Naive thymus-derived CD4-positive, alpha-beta T cell (primary cell): ENCODE measurements at regions not wholly inside any gene's neighbourhood (a gene's known extent, or its start where the extent isn't known, plus 50 kb on each side); places are given as distances from the start of the nearest gene placed in this dataset.

Experiments
- ATAC-seq: fragments of 150-1000 bp; cut with Tn5 transposase; 2 replicates; pipeline ENCODE4 v1.10.0; 2021; ENCODE audit warnings: mild to moderate bottlenecking, moderate library complexity
- CTCF ChIA-PET: fragments of 350-600 bp; sonication (Branson Sonifier 250); formaldehyde crosslinking; loops from one replicate; lab custom pipeline; 2021; ENCODE audit warnings: antibody characterized with exemption; lab: Charles Lee
- POLR2A ChIA-PET: fragments of 350-600 bp; sonication (Branson Sonifier 250); formaldehyde crosslinking; loops from one replicate; lab custom pipeline; 2021; ENCODE audit warnings: antibody characterized with exemption, inconsistent platforms; lab: Charles Lee
- DNase-seq, 9 donors: peaks; one replicate each; pipeline versions ENCODE4 v3.0.0 to v3.0.0-alpha.2; 2020 to 2022; ENCODE audit warnings: mixed read lengths in 1 of 9
- H3K27ac ChIP-seq: one replicate; pipeline ENCODE4 v1.7.0; 2013; ENCODE audit warnings: mild to moderate bottlenecking, low read depth, low read length, moderate library complexity
- H3K27me3 ChIP-seq, 2 donors: one replicate each; pipeline ENCODE4 v1.7.0; 2013; ENCODE audit warnings: low read length in 2 of 2, mild to moderate bottlenecking in 2 of 2, moderate library complexity in 2 of 2; ENCODE audit not compliant: control insufficient read depth in 2 of 2, insufficient read depth in 2 of 2
- H3K36me3 ChIP-seq, 3 experiments: 1 replicate in 2 of 3; 2 replicates in 1 of 3; pipeline ENCODE4 v1.7.0; 2013; ENCODE audit warnings: low read length in 3 of 3, mild to moderate bottlenecking in 3 of 3, moderate library complexity in 1 of 3; ENCODE audit not compliant: insufficient read depth in 3 of 3, control insufficient read depth in 2 of 3
- H3K4me1 ChIP-seq, 2 donors: one replicate each; pipeline ENCODE4 v1.7.0; 2013; ENCODE audit warnings: low read length in 2 of 2, mild to moderate bottlenecking in 2 of 2, moderate library complexity in 1 of 2; ENCODE audit not compliant: control insufficient read depth in 2 of 2, insufficient read depth in 2 of 2
- H3K4me3 ChIP-seq: 2 replicates; pipeline ENCODE4 v1.7.0; 2013; ENCODE audit warnings: mild to moderate bottlenecking, low read length
- H3K9me3 ChIP-seq, 3 experiments: 1 replicate in 2 of 3; 2 replicates in 1 of 3; pipeline ENCODE4 v1.7.0; 2013; ENCODE audit warnings: low read length in 3 of 3; ENCODE audit not compliant: control insufficient read depth in 2 of 3
- H3K27ac Mint-ChIP-seq, 9 donors: one replicate each; pipeline ENCODE4 v1.8.0; 2020 to 2022; ENCODE audit warnings: mixed read lengths in 9 of 9, mild to moderate bottlenecking in 8 of 9, moderate library complexity in 5 of 9, inconsistent platforms in 2 of 9
- H3K27me3 Mint-ChIP-seq, 5 donors: one replicate each; pipeline ENCODE4 v1.8.0; 2021 to 2022; ENCODE audit warnings: mixed read lengths in 5 of 5, mild to moderate bottlenecking in 1 of 5
- H3K36me3 Mint-ChIP-seq, 5 donors: one replicate each; pipeline ENCODE4 v1.8.0; 2020 to 2022; ENCODE audit warnings: mixed read lengths in 5 of 5, mild to moderate bottlenecking in 3 of 5, inconsistent platforms in 1 of 5
- H3K4me1 Mint-ChIP-seq, 7 donors: one replicate each; pipeline ENCODE4 v1.8.0; 2020 to 2022; ENCODE audit warnings: mixed read lengths in 7 of 7, mild to moderate bottlenecking in 3 of 7, inconsistent platforms in 1 of 7
- H3K4me3 Mint-ChIP-seq, 10 donors: one replicate each; pipeline ENCODE4 v1.8.0; 2020 to 2022; ENCODE audit warnings: mild to moderate bottlenecking in 10 of 10, mixed read lengths in 10 of 10, moderate library complexity in 6 of 10, inconsistent platforms in 2 of 10
- H3K9me3 Mint-ChIP-seq, 11 donors: one replicate each; pipeline ENCODE4 v1.8.0; 2020 to 2022; ENCODE audit warnings: mixed read lengths in 11 of 11, mild to moderate bottlenecking in 4 of 11, inconsistent platforms in 1 of 11, moderate library complexity in 1 of 11
- intact Hi-C, 2 donors: fragments of 100-400 bp; cut with micrococcal nuclease; formaldehyde crosslinking; loops; one replicate each; pipeline ENCODE4 v1.15.1; 2023

DNA sequence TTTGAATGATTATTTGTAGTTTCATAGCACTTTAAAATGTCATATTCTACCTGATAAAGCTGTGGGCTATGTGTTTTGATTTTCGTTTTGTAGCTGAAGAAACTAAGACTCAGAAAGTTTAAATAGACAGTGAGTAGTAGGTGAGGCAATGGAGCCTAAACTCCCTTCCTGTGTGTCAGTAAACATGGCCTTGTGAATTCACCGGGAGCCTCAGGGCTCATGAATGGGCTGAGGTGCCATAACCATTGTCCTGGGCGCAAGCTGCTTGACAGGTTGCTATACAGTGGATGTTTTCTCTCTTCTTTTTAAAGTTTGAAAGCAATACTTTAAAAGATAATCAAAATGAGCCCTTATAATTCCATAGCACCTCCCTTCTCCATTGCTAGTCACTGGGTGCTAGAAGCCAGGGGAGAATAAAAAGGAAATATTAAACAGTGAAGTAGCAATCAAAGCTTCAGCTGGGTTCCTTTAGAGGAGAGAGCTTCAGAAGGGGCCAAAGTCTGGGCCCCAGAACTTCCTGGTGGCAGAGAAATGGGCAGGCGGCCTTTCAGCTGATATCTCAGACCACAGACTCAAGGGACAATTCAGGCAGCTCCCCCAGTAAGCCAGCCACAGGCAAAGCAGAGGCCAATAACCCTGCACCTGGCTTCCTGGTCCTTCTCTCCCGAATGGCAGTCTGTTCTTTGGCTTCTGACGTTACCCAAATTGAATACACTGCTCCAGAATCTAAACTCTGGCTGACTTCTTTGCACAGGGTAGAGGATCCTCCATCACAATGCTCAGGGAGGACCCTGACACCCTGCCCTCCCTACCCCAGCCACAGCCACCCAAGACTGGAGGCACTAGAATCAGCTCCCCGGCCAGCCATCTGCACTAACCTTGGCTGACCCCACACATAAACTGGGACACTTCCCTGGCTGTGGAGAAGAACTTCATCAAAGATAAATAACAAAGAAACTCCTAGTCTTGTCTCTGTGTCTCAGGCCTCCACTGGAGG lies 51.8 kb upstream of the NPAS2 start:
- H3K27me3 ChIP-seq: no peaks in the 10 kb centered on the region
- peaks cover 0 to 3% (median 0%) of the 10 kb centered on the region in 5 donors for H3K36me3 Mint-ChIP-seq
- peaks cover 0 to 1% (median 0%) of the 10 kb centered on the region in 7 donors for H3K4me1 Mint-ChIP-seq
- H3K4me1 ChIP-seq: no peaks in the 10 kb centered on the region
- H3K36me3 ChIP-seq: no peaks in the 10 kb centered on the region
- no peak overlapping the region for H3K4me3 ChIP-seq
- POLR2A ChIA-PET: interaction anchor here (0.6 to 0.9 kb wide), 2 partner anchors 13 to 105 kb away, joined by 3 to 7 read pairs; no protein-coding TSS in a partner anchor
- no peak overlapping the region for H3K27ac ChIP-seq
- DNase-seq (no peak), ATAC-seq (no peak)
- H3K27ac Mint-ChIP-seq: peak overlapping the region in 1 of 9 donors; percentile 6
- H3K4me3 Mint-ChIP-seq: no peak overlapping the region
- CTCF ChIA-PET: no interaction called here
- peaks cover 3 to 14% (median 4%) of the 10 kb centered on the region in 5 donors for H3K27me3 Mint-ChIP-seq
- H3K9me3 ChIP-seq: no peaks in the 10 kb centered on the region
- H3K9me3 Mint-ChIP-seq: peaks cover 0 to 11% (median 0%) of the 10 kb centered on the region in 11 donors
- intact Hi-C loops: no loop called here
